IMR-90 (cell line): ENCODE measurements at regions not wholly inside any gene's neighbourhood (a gene's known extent, or its start where the extent isn't known, plus 50 kb on each side); places are given as distances from the start of the nearest gene placed in this dataset.

Experiments
- ATAC-seq: fragments of 200-7000 bp; cut with Tn5 transposase; 2 replicates; pipeline ENCODE4 v1.9.1; 2020; ENCODE audit warnings: low read depth, mild to moderate bottlenecking, moderate library complexity
- BruUV-seq: library from RNA; stranded (reverse); fragments of 400-500 nt; replicated peaks from 2 replicates; lab custom pipeline; 2021; lab: Mats Ljungman, UMichigan
- CTCF ChIA-PET: fragments of 300-600 bp; formaldehyde crosslinking; extraction: SDS; loops from one replicate; lab custom pipeline; 2021; ENCODE audit warnings: antibody characterized with exemption; lab: Yijun Ruan, JAX
- POLR2A ChIA-PET: fragments of 300-600 bp; sonication (Branson Sonifier 250); formaldehyde crosslinking; loops from one replicate; lab custom pipeline; 2022; ENCODE audit warnings: antibody characterized with exemption; ENCODE audit not compliant: unreplicated experiment; lab: Charles Lee
- DNase-seq: peaks from one replicate; pipeline ENCODE4 v3.0.0; 2013
- H2AFZ ChIP-seq: replicated peaks from 2 replicates; pipeline ENCODE3; 2013; ENCODE audit warnings: low read length, mild to moderate bottlenecking; ENCODE audit not compliant: poor library complexity
- H2AK5ac ChIP-seq: 2 replicates; pipeline ENCODE4 v1.6.1; 2013; ENCODE audit warnings: low read depth, low read length, inconsistent platforms
- H2AK9ac ChIP-seq: replicated peaks from 2 replicates; pipeline ENCODE3; 2013; ENCODE audit warnings: mild to moderate bottlenecking, low read depth, low read length, moderate library complexity; ENCODE audit not compliant: poor library complexity
- H2BK120ac ChIP-seq: 2 replicates; pipeline ENCODE4 v1.6.1; 2013; ENCODE audit warnings: low read depth, low read length, inconsistent platforms
- H2BK15ac ChIP-seq: 3 replicates; pipeline ENCODE4 v1.6.1; 2013; ENCODE audit warnings: low read depth, low read length, inconsistent platforms
- H2BK20ac ChIP-seq: 2 replicates; pipeline ENCODE4 v1.6.1; 2013; ENCODE audit warnings: low read depth, mild to moderate bottlenecking, inconsistent platforms, low read length, moderate library complexity
- H2BK5ac ChIP-seq: 2 replicates; pipeline ENCODE4 v1.6.1; 2013; ENCODE audit warnings: mild to moderate bottlenecking, low read depth, low read length, inconsistent platforms; ENCODE audit not compliant: poor library complexity, severe bottlenecking
- H3K14ac ChIP-seq: replicated peaks from 2 replicates; pipeline ENCODE4 v1.6.1; 2013; ENCODE audit warnings: low read depth, low read length, inconsistent platforms
- H3K18ac ChIP-seq: 2 replicates; pipeline ENCODE4 v1.6.1; 2013; ENCODE audit warnings: low read depth, low read length, control low read depth
- H3K23ac ChIP-seq: 2 replicates; pipeline ENCODE4 v1.6.1; 2013; ENCODE audit warnings: low read depth, low read length, inconsistent platforms
- H3K27ac ChIP-seq: 2 replicates; pipeline ENCODE4 v1.5.1; 2013; ENCODE audit warnings: mild to moderate bottlenecking, control low read depth, low read length; ENCODE audit not compliant: insufficient read depth
- H3K27me3 ChIP-seq: 2 replicates; pipeline ENCODE4 v1.6.1; 2013; ENCODE audit warnings: low read length; ENCODE audit not compliant: control insufficient read depth, insufficient read depth
- H3K36me3 ChIP-seq: 2 replicates; pipeline ENCODE4 v1.6.1; 2013; ENCODE audit warnings: low read length, mixed read lengths; ENCODE audit not compliant: control insufficient read depth, insufficient read depth
- H3K4ac ChIP-seq: 2 replicates; pipeline ENCODE4 v1.6.1; 2013; ENCODE audit warnings: low read depth, low read length, inconsistent platforms
- H3K4me1 ChIP-seq: 2 replicates; pipeline ENCODE4 v1.6.1; 2013; ENCODE audit warnings: low read length, mixed read lengths; ENCODE audit not compliant: control insufficient read depth, insufficient read depth
- H3K4me2 ChIP-seq: 2 replicates; pipeline ENCODE4 v1.6.1; 2013; ENCODE audit warnings: low read depth, mild to moderate bottlenecking, control low read depth, low read length, moderate library complexity
- H3K4me3 ChIP-seq: 2 replicates; pipeline ENCODE4 v1.5.1; 2013; ENCODE audit warnings: low read depth, mild to moderate bottlenecking, control low read depth, low read length, moderate library complexity; ENCODE audit not compliant: insufficient read depth
- H3K56ac ChIP-seq: 2 replicates; pipeline ENCODE4 v1.6.1; 2013; ENCODE audit warnings: low read length, inconsistent platforms; ENCODE audit not compliant: insufficient read depth; ENCODE audit errors: extremely low read depth
- H3K79me1 ChIP-seq, 2 experiments: 2 replicates each; pipeline ENCODE4 v1.6.1; 2013; ENCODE audit warnings: low read length in 2 of 2, inconsistent platforms in 1 of 2, low read depth in 1 of 2
- H3K9ac ChIP-seq: 2 replicates; pipeline ENCODE4 v1.6.1; 2013; ENCODE audit warnings: low read depth, low read length, control low read depth
- H3K9me1 ChIP-seq: 2 replicates; pipeline ENCODE4 v1.6.1; 2013; ENCODE audit warnings: low read length, inconsistent platforms; ENCODE audit not compliant: insufficient read depth
- H3K9me3 ChIP-seq: 2 replicates; pipeline ENCODE4 v1.6.1; 2013; ENCODE audit warnings: low read length; ENCODE audit not compliant: control insufficient read depth, insufficient read depth
- H4K20me1 ChIP-seq: 2 replicates; pipeline ENCODE4 v1.6.1; 2013; ENCODE audit warnings: low read length, inconsistent platforms; ENCODE audit not compliant: insufficient read depth
- H4K5ac ChIP-seq: 2 replicates; pipeline ENCODE4 v1.6.1; 2013; ENCODE audit warnings: mild to moderate bottlenecking, low read depth, low read length, control low read depth
- H4K8ac ChIP-seq, 2 experiments: 2 replicates each; pipeline ENCODE4 v1.6.1; 2013; ENCODE audit warnings: low read depth in 2 of 2, low read length in 2 of 2, control low read depth in 1 of 2, inconsistent platforms in 1 of 2
- H4K91ac ChIP-seq: 2 replicates; pipeline ENCODE4 v1.6.1; 2013; ENCODE audit warnings: low read depth, low read length, inconsistent platforms; ENCODE audit not compliant: insufficient read depth
- BHLHE40 ChIP-seq: fragments of 150-350 bp; IDR thresholded peaks from 2 replicates; pipeline ENCODE4 v1.6.1; 2016; ENCODE audit warnings: mild to moderate bottlenecking, low read depth, low read length
- CEBPB ChIP-seq: IDR thresholded peaks from 2 replicates; pipeline ENCODE4 v1.6.1; 2012; ENCODE audit warnings: low read depth, low read length, improper control_type of control experiment
- CHD1 ChIP-seq: IDR thresholded peaks from 2 replicates; pipeline ENCODE4 v1.6.1; 2012; ENCODE audit warnings: low read depth, low read length, improper control_type of control experiment
- FOS ChIP-seq: fragments of 150-350 bp; IDR thresholded peaks from 2 replicates; pipeline ENCODE4 v1.6.1; 2016; ENCODE audit warnings: low read depth, low read length
- MAFK ChIP-seq: IDR thresholded peaks from 2 replicates; pipeline ENCODE4 v1.6.1; 2012; ENCODE audit warnings: low read depth, low read length, improper control_type of control experiment
- MAZ ChIP-seq: IDR thresholded peaks from 2 replicates; pipeline ENCODE4 v1.6.1; 2012; ENCODE audit warnings: low read depth, mild to moderate bottlenecking, low read length, improper control_type of control experiment, moderate library complexity, borderline replicate concordance
- MXI1 ChIP-seq: IDR thresholded peaks from 2 replicates; pipeline ENCODE4 v1.6.1; 2012; ENCODE audit warnings: low read depth, mild to moderate bottlenecking, low read length, moderate library complexity, borderline replicate concordance
- NFE2L2 ChIP-seq: fragments of 150-350 bp; IDR thresholded peaks from 2 replicates; pipeline ENCODE4 v1.6.1; 2016; ENCODE audit warnings: low read depth, mild to moderate bottlenecking, low read length
- POLR2A ChIP-seq: IDR thresholded peaks from 2 replicates; pipeline ENCODE4 v1.6.1; 2012; ENCODE audit warnings: mild to moderate bottlenecking, low read depth, low read length
- RAD21 ChIP-seq: IDR thresholded peaks from 2 replicates; pipeline ENCODE4 v1.6.1; 2012; ENCODE audit warnings: low read length, improper control_type of control experiment
- RCOR1 ChIP-seq: IDR thresholded peaks from 2 replicates; pipeline ENCODE4 v1.6.1; 2012; ENCODE audit warnings: mild to moderate bottlenecking, low read length, improper control_type of control experiment; ENCODE audit not compliant: insufficient replicate concordance
- RFX5 ChIP-seq: IDR thresholded peaks from 2 replicates; pipeline ENCODE4 v1.8.0; 2012; ENCODE audit warnings: low read depth, mild to moderate bottlenecking, low read length, moderate library complexity
- SMC3 ChIP-seq: fragments of 150-350 bp; IDR thresholded peaks from 2 replicates; pipeline ENCODE4 v1.6.1; 2016; ENCODE audit warnings: low read depth, mild to moderate bottlenecking, antibody characterized with exemption, low read length, moderate library complexity
- WGBS, 2 experiments: methylation state at CpG; one replicate each; pipeline versions ENCODE4 v1.1.5 to v1.1.7; 2013; ENCODE audit warnings: missing lambda C conversion rate in 2 of 2; ENCODE audit not compliant: insufficient read length in 1 of 2; ENCODE audit errors: extremely low coverage in 2 of 2; 5-methylcytosine and 5-hydroxymethylcytosine counted together
- dilution Hi-C: fragments of 300-500 bp; cut with HindIII; formaldehyde crosslinking; loops from one replicate; pipeline ENCODE4 v1.14.3; 2018; ENCODE audit warnings: low sequenced_read_pairs; ENCODE audit not compliant: unreplicated experiment
- in situ Hi-C: fragments of 300-500 bp; cut with MboI; formaldehyde crosslinking; loops from 3 replicates; pipeline ENCODE4 v1.14.3; 2019; ENCODE audit warnings: low sequenced_read_pairs, inconsistent platforms, mixed read lengths
- intact Hi-C: fragments of 100-400 bp; cut with micrococcal nuclease; formaldehyde crosslinking; loops from 2 replicates; pipeline ENCODE4 v1.10.0; 2022
- TF ChIP-seq, protein P1 (sequence below): fragments of 150-350 bp; IDR thresholded peaks from 2 replicates; pipeline ENCODE4 v1.6.1; 2017; ENCODE audit warnings: mild to moderate bottlenecking, antibody characterized with exemption, low read length, low read depth
- TF ChIP-seq, protein P2 (sequence below): fragments of 150-350 bp; IDR thresholded peaks from 2 replicates; pipeline ENCODE4 v1.6.1; 2016; ENCODE audit warnings: low read depth, mild to moderate bottlenecking, low read length, moderate library complexity, borderline replicate concordance
- TF ChIP-seq, protein P3 (sequence below): conservative IDR thresholded peaks from 2 replicates; pipeline ENCODE4 v1.5.1; 2012; ENCODE audit warnings: mild to moderate bottlenecking, low read depth, low read length, improper control_type of control experiment

DNA sequence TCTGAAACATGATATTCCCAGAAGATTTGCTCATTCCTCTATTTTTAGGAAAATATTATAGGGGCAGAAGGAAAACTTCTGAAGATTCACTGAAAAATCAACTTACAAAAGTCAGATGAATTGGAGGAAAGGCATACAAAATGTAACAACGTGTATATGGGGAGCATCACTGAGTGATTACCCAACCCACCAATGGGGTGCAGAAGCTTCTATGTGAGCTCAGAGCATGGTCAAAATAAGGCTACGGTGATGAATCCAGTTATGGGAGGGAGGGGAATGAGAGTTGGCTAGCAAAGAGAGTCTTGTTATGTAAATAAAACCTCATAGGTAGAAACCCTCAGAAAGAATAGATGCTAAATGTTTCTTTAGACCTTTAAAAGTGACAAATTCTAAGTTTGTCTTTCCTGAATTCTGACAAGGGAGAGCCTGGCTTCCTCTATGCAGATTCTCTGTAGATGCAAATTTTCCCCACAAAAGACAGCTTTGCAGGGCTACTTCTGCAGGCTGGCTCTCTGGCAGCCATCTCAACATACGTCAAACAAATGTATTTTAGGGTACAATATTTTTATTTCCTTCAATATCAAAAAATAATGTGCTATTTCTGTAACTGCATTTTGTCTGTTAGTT is 171.4 kb upstream of the NDUFV2 start:
- Histone ChIP-seq H2AK5ac (no peak overlapping the region), H4K5ac (no peak overlapping the region), H3K14ac (no peak overlapping the region), H3K56ac (no peak overlapping the region), H3K4me3 (no peak overlapping the region), H3K9me1 (no peaks in the 10 kb centered on the region), H3K4ac (no peak overlapping the region), H3K4me2 (no peak overlapping the region), H3K36me3 (no peaks in the 10 kb centered on the region), H2AK9ac (no peak overlapping the region), H2BK5ac (no peak overlapping the region), H4K20me1 (no peaks in the 10 kb centered on the region), H2BK20ac (no peak overlapping the region), H3K9me3 (peaks cover 18% of the 10 kb centered on the region), H3K4me1 (peaks cover 2% of the 10 kb centered on the region), H3K27ac (no peak overlapping the region), H3K18ac (no peak overlapping the region), H2AFZ (no peak overlapping the region), H3K9ac (no peak overlapping the region), H4K91ac (no peak overlapping the region), H3K27me3 (no peaks in the 10 kb centered on the region), H2BK15ac (no peak overlapping the region), H3K23ac (no peak overlapping the region), H2BK120ac (no peak overlapping the region), H4K8ac (no peak overlapping the region), H3K79me1 (no peaks in the 10 kb centered on the region)
- in situ Hi-C loops (no loop called here), intact Hi-C loops (no loop called here), dilution Hi-C loops (no loop called here)
- CTCF ChIA-PET, result no interaction called here
- no TSS peak for BruUV-seq
- WGBS, 2 experiments, result no CpG with 5 or more reads among the region's 3 CpGs
- TF ChIP-seq, protein P1, sequence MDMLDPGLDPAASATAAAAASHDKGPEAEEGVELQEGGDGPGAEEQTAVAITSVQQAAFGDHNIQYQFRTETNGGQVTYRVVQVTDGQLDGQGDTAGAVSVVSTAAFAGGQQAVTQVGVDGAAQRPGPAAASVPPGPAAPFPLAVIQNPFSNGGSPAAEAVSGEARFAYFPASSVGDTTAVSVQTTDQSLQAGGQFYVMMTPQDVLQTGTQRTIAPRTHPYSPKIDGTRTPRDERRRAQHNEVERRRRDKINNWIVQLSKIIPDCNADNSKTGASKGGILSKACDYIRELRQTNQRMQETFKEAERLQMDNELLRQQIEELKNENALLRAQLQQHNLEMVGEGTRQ, result no peak
- TF ChIP-seq RAD21 (no peak), MAFK (no peak), RCOR1 (no peak), CHD1 (no peak), BHLHE40 (no peak), CEBPB (no peak), SMC3 (no peak), MXI1 (no peak), RFX5 (no peak), POLR2A (no peak), NFE2L2 (no peak), FOS (no peak), MAZ (no peak)
- TF ChIP-seq, protein P2, sequence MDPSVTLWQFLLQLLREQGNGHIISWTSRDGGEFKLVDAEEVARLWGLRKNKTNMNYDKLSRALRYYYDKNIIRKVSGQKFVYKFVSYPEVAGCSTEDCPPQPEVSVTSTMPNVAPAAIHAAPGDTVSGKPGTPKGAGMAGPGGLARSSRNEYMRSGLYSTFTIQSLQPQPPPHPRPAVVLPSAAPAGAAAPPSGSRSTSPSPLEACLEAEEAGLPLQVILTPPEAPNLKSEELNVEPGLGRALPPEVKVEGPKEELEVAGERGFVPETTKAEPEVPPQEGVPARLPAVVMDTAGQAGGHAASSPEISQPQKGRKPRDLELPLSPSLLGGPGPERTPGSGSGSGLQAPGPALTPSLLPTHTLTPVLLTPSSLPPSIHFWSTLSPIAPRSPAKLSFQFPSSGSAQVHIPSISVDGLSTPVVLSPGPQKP, result no peak
- TF ChIP-seq, protein P3, sequence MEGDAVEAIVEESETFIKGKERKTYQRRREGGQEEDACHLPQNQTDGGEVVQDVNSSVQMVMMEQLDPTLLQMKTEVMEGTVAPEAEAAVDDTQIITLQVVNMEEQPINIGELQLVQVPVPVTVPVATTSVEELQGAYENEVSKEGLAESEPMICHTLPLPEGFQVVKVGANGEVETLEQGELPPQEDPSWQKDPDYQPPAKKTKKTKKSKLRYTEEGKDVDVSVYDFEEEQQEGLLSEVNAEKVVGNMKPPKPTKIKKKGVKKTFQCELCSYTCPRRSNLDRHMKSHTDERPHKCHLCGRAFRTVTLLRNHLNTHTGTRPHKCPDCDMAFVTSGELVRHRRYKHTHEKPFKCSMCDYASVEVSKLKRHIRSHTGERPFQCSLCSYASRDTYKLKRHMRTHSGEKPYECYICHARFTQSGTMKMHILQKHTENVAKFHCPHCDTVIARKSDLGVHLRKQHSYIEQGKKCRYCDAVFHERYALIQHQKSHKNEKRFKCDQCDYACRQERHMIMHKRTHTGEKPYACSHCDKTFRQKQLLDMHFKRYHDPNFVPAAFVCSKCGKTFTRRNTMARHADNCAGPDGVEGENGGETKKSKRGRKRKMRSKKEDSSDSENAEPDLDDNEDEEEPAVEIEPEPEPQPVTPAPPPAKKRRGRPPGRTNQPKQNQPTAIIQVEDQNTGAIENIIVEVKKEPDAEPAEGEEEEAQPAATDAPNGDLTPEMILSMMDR, result no peak
- ATAC-seq, result peak; percentile 42; the same call in 1 of the 2 replicates
- POLR2A ChIA-PET, result no interaction called here
- no peak for DNase-seq
